H9 (cell line): ENCODE measurements at regions not wholly inside any gene's neighbourhood (a gene's known extent, or its start where the extent isn't known, plus 50 kb on each side); places are given as distances from the start of the nearest gene placed in this dataset.

Source experiments
- DNase-seq: peaks from one replicate; pipeline ENCODE4 v3.0.0-alpha.2; 2017
- H2AFZ ChIP-seq: one replicate; pipeline ENCODE4 v1.6.1; 2013; ENCODE audit warnings: mild to moderate bottlenecking, low read length, control low read depth, moderate library complexity
- H2AK5ac ChIP-seq: 2 replicates; pipeline ENCODE4 v1.6.1; 2013; ENCODE audit warnings: low read length, control low read depth, mixed read lengths; ENCODE audit not compliant: insufficient read length
- H2BK120ac ChIP-seq: one replicate; pipeline ENCODE4 v1.6.1; 2013; ENCODE audit warnings: low read depth, mild to moderate bottlenecking, low read length, control low read depth, inconsistent platforms; ENCODE audit not compliant: poor library complexity, severe bottlenecking
- H2BK12ac ChIP-seq: 2 replicates; pipeline ENCODE4 v1.6.1; 2013; ENCODE audit warnings: low read length, control low read depth, mixed read lengths, low read depth; ENCODE audit not compliant: insufficient read length
- H2BK15ac ChIP-seq: 2 replicates; pipeline ENCODE4 v1.6.1; 2013; ENCODE audit warnings: low read depth, low read length, control low read depth
- H2BK20ac ChIP-seq: one replicate; pipeline ENCODE4 v1.6.1; 2013; ENCODE audit warnings: low read depth, mild to moderate bottlenecking, low read length, control low read depth, inconsistent platforms; ENCODE audit not compliant: poor library complexity, severe bottlenecking
- H2BK5ac ChIP-seq: 2 replicates; pipeline ENCODE4 v1.6.1; 2013; ENCODE audit warnings: low read length, control low read depth, mixed read lengths; ENCODE audit not compliant: insufficient read length
- H3K14ac ChIP-seq: 2 replicates; pipeline ENCODE4 v1.6.1; 2013; ENCODE audit warnings: low read length, control low read depth; ENCODE audit not compliant: insufficient read depth
- H3K18ac ChIP-seq: 2 replicates; pipeline ENCODE4 v1.6.1; 2013; ENCODE audit warnings: low read depth, mild to moderate bottlenecking, mixed read lengths, low read length, control low read depth; ENCODE audit not compliant: insufficient read length
- H3K23ac ChIP-seq: 2 replicates; pipeline ENCODE4 v1.6.1; 2013; ENCODE audit warnings: low read length, control low read depth, mixed read lengths, low read depth; ENCODE audit not compliant: insufficient read length
- H3K23me2 ChIP-seq: 2 replicates; pipeline ENCODE4 v1.6.1; 2013; ENCODE audit warnings: low read depth, mild to moderate bottlenecking, mixed read lengths, low read length, control low read depth; ENCODE audit not compliant: insufficient read length, poor library complexity, severe bottlenecking
- H3K27ac ChIP-seq: 2 replicates; pipeline ENCODE4 v1.5.1; 2013; ENCODE audit warnings: low read length, control low read depth, mixed read lengths, low read depth; ENCODE audit not compliant: insufficient read length
- H3K27me3 ChIP-seq: 2 replicates; pipeline ENCODE4 v1.6.1; 2013; ENCODE audit warnings: low read length, control low read depth, inconsistent platforms; ENCODE audit not compliant: insufficient read depth
- H3K4ac ChIP-seq: 2 replicates; pipeline ENCODE4 v1.6.1; 2013; ENCODE audit warnings: low read depth, mild to moderate bottlenecking, control low read depth, inconsistent platforms, low read length, moderate library complexity
- H3K4me1 ChIP-seq: 2 replicates; pipeline ENCODE4 v1.6.1; 2013; ENCODE audit warnings: low read length, control low read depth, inconsistent platforms; ENCODE audit not compliant: insufficient read depth
- H3K4me2 ChIP-seq: 2 replicates; pipeline ENCODE4 v1.6.1; 2013; ENCODE audit warnings: low read length, control low read depth, mixed read lengths; ENCODE audit not compliant: insufficient read length, insufficient read depth
- H3K56ac ChIP-seq: 2 replicates; pipeline ENCODE4 v1.6.1; 2013; ENCODE audit warnings: low read depth, mild to moderate bottlenecking, mixed read lengths, low read length, control low read depth; ENCODE audit not compliant: insufficient read length
- H3K79me1 ChIP-seq: 2 replicates; pipeline ENCODE4 v1.6.1; 2013; ENCODE audit warnings: low read depth, mild to moderate bottlenecking, moderate library complexity, low read length, control low read depth, inconsistent platforms; ENCODE audit not compliant: insufficient read depth, poor library complexity, severe bottlenecking
- H3K79me2 ChIP-seq: 2 replicates; pipeline ENCODE4 v1.6.1; 2013; ENCODE audit warnings: low read length, control low read depth, inconsistent platforms; ENCODE audit not compliant: insufficient read depth
- H3K9ac ChIP-seq: 2 replicates; pipeline ENCODE4 v1.6.1; 2013; ENCODE audit warnings: low read length, control low read depth, mixed read lengths; ENCODE audit not compliant: insufficient read length; ENCODE audit errors: extremely low read depth
- H3K9me3 ChIP-seq: one replicate; pipeline ENCODE4 v1.6.1; 2013; ENCODE audit warnings: low read depth, low read length, inconsistent platforms; ENCODE audit not compliant: control insufficient read depth
- H3T11ph ChIP-seq: one replicate; pipeline ENCODE4 v1.6.1; 2013; ENCODE audit warnings: mild to moderate bottlenecking, low read length, control low read depth, inconsistent platforms
- H4K20me1 ChIP-seq: one replicate; pipeline ENCODE4 v1.6.1; 2013; ENCODE audit not compliant: control insufficient read depth, insufficient read length, insufficient read depth
- H4K5ac ChIP-seq: 2 replicates; pipeline ENCODE4 v1.6.1; 2013; ENCODE audit warnings: low read depth, mild to moderate bottlenecking, mixed read lengths, low read length, control low read depth; ENCODE audit not compliant: insufficient read length
- H4K8ac ChIP-seq: replicated peaks from 2 replicates; pipeline ENCODE4 v1.6.1; 2013; ENCODE audit warnings: low read length, control low read depth, mixed read lengths, low read depth; ENCODE audit not compliant: insufficient read length
- H4K91ac ChIP-seq: 2 replicates; pipeline ENCODE4 v1.6.1; 2013; ENCODE audit warnings: low read depth, mild to moderate bottlenecking, moderate library complexity, mixed read lengths, low read length, control low read depth; ENCODE audit not compliant: insufficient read length
- H3K27ac Mint-ChIP-seq, 3 experiments: 2 replicates in 2 of 3; 3 replicates in 1 of 3; pipeline ENCODE4 v1.8.0; 2020 to 2021; ENCODE audit warnings: mixed read lengths in 3 of 3, mild to moderate bottlenecking in 1 of 3, moderate library complexity in 1 of 3
- H3K27me3 Mint-ChIP-seq: 2 replicates; pipeline ENCODE4 v1.8.0; 2021; ENCODE audit warnings: low read depth, mild to moderate bottlenecking, moderate library complexity, mixed read lengths
- H3K36me3 Mint-ChIP-seq, 3 experiments: 2 replicates in 2 of 3; 3 replicates in 1 of 3; pipeline ENCODE4 v1.8.0; 2020 to 2021; ENCODE audit warnings: low read depth in 3 of 3, mixed read lengths in 3 of 3; ENCODE audit not compliant: insufficient read depth in 1 of 3
- H3K4me1 Mint-ChIP-seq, 2 experiments: 2 replicates each; pipeline ENCODE4 v1.8.0; 2020; ENCODE audit warnings: mixed read lengths in 2 of 2
- H3K4me3 Mint-ChIP-seq, 2 experiments: 2 replicates in 1 of 2; 3 replicates in 1 of 2; pipeline ENCODE4 v1.8.0; 2020 to 2021; ENCODE audit warnings: mild to moderate bottlenecking in 2 of 2, mixed read lengths in 2 of 2, moderate library complexity in 1 of 2
- H3K9me3 Mint-ChIP-seq, 2 experiments: 2 replicates in 1 of 2; 3 replicates in 1 of 2; pipeline ENCODE4 v1.8.0; 2020; ENCODE audit warnings: mild to moderate bottlenecking in 2 of 2, mixed read lengths in 2 of 2, moderate library complexity in 1 of 2
- CTCF ChIP-seq: fragments of 200-600 bp; sonication (generic); conservative IDR thresholded peaks from 3 replicates; pipeline ENCODE4 v1.8.0; 2021; ENCODE audit warnings: antibody characterized with exemption, mild to moderate bottlenecking
- WGBS: extraction: QIAGEN DNeasy Blood & Tissue Kit; methylation state at CpG from one replicate; pipeline ENCODE4 v1.1.7; 2013; ENCODE audit warnings: missing lambda C conversion rate, low lambda C conversion rate, mixed read lengths; ENCODE audit not compliant: insufficient read length; ENCODE audit errors: extremely low coverage; 5-methylcytosine and 5-hydroxymethylcytosine counted together

GRCh38 chr1:99570486-99571089 lies 75.3 kb upstream of the PALMD start:
- no peaks in the 10 kb centered on the region for H3K9me3 Mint-ChIP-seq
- Histone ChIP-seq H2BK15ac (no peak overlapping the region), H4K5ac (no peak overlapping the region), H3K14ac (no peak overlapping the region), H2AK5ac (no peak overlapping the region), H3K9ac (no peak overlapping the region), H3K27me3 (no peaks in the 10 kb centered on the region), H3K79me1 (no peaks in the 10 kb centered on the region), H3K18ac (no peak overlapping the region), H3K56ac (no peak overlapping the region), H4K20me1 (no peaks in the 10 kb centered on the region), H3T11ph (no peak overlapping the region), H3K9me3 (no peaks in the 10 kb centered on the region), H2BK120ac (no peak overlapping the region), H2AFZ (no peak overlapping the region), H3K4me1 (no peaks in the 10 kb centered on the region), H3K4ac (no peak overlapping the region), H3K23ac (no peak overlapping the region), H2BK5ac (no peak overlapping the region), H4K91ac (no peak overlapping the region), H3K23me2 (no peaks in the 10 kb centered on the region), H4K8ac (no peak overlapping the region), H2BK20ac (no peak overlapping the region), H3K4me2 (no peak overlapping the region), H3K79me2 (no peaks in the 10 kb centered on the region), H2BK12ac (no peak overlapping the region), H3K27ac (no peak overlapping the region)
- H3K27me3 Mint-ChIP-seq: no peaks in the 10 kb centered on the region
- H3K4me1 Mint-ChIP-seq: no peaks in the 10 kb centered on the region
- DNase-seq: no peak
- TF ChIP-seq CTCF: no peak
- H3K27ac Mint-ChIP-seq: no peak overlapping the region
- no peak overlapping the region for H3K4me3 Mint-ChIP-seq
- no peaks in the 10 kb centered on the region for H3K36me3 Mint-ChIP-seq
- no CpG with 5 or more reads among the region's 6 CpGs for WGBS
